Ishikawa (cell line): ENCODE measurements at regions not wholly inside any gene's neighbourhood (a gene's known extent, or its start where the extent isn't known, plus 50 kb on each side); places are given as distances from the start of the nearest gene placed in this dataset.

Experiments used
- CEBPB ChIP-seq: IDR thresholded peaks from 2 replicates; pipeline ENCODE4 v1.6.1; 2012
- EGR1 ChIP-seq: IDR thresholded peaks from 2 replicates; pipeline ENCODE4 v1.6.1; 2012
- EP300 ChIP-seq: IDR thresholded peaks from 2 replicates; pipeline ENCODE4 v1.6.1; 2012; ENCODE audit warnings: borderline replicate concordance
- MAX ChIP-seq: IDR thresholded peaks from 2 replicates; pipeline ENCODE4 v1.6.1; 2012
- REST ChIP-seq: IDR thresholded peaks from 2 replicates; pipeline ENCODE4 v1.6.1; 2012; ENCODE audit warnings: low read depth, mild to moderate bottlenecking
- YY1 ChIP-seq: IDR thresholded peaks from 2 replicates; pipeline ENCODE4 v1.6.1; 2012; ENCODE audit warnings: low read depth

GRCh38 chr1:199946305-199947155 is 81.0 kb upstream of the NR5A2 start:
- TF ChIP-seq YY1 (no peak), EP300 (no peak), CEBPB (no peak), MAX (no peak), REST (no peak), EGR1 (no peak)
